Motor neuron (in vitro differentiated cells): ENCODE measurements at regions not wholly inside any gene's neighbourhood (a gene's known extent, or its start where the extent isn't known, plus 50 kb on each side); places are given as distances from the start of the nearest gene placed in this dataset.
A peak's percentile ranks its signal among the peaks of the same experiment; 100 is the strongest.

Experiments
- ATAC-seq, 8 experiments: fragments of 200-7000 bp; cut with Tn5 transposase; replicated peaks in 6 of 8; 2 replicates each; pipeline ENCODE4 v1.8.0; 2021; ENCODE audit warnings: mild to moderate bottlenecking in 8 of 8, moderate library complexity in 8 of 8
- H3K27ac ChIP-seq, 2 donors: fragments of 250-450 bp; sonication (Bioruptor Pico); 2 replicates each; pipeline ENCODE4 v1.9.0; 2021; ENCODE audit warnings: antibody characterized with exemption in 2 of 2, mild to moderate bottlenecking in 2 of 2, moderate library complexity in 1 of 2
- H3K4me1 ChIP-seq, 2 donors: fragments of 250-450 bp; sonication (Bioruptor Pico); replicated peaks in 1 of 2; 2 replicates each; pipeline ENCODE4 v1.6.1; 2021; ENCODE audit warnings: antibody characterized with exemption in 2 of 2, mild to moderate bottlenecking in 2 of 2, moderate library complexity in 1 of 2
- H3K4me3 ChIP-seq, 5 donors: fragments of 250-450 bp; sonication (Bioruptor Pico); 2 replicates each; pipeline ENCODE4 v1.9.0; 2021; ENCODE audit warnings: antibody characterized with exemption in 5 of 5, mild to moderate bottlenecking in 5 of 5, moderate library complexity in 4 of 5
- WGBS, 10 experiments: fragments of 450-650 bp; shearing (Covaris generic); methylation state at CpG; one replicate each; pipeline ENCODE4 v1.0.0; 2022; 5-methylcytosine and 5-hydroxymethylcytosine counted together
- in situ Hi-C, 9 experiments: fragments of 400-800 bp; cut with MboI; loops; one replicate each; pipeline ENCODE4 v1.15.0; 2021; ENCODE audit warnings: low sequenced_read_pairs in 9 of 9, low pct_unique_long_range_greater_than_20kb in 2 of 9; ENCODE audit not compliant: unreplicated experiment in 9 of 9

DNA sequence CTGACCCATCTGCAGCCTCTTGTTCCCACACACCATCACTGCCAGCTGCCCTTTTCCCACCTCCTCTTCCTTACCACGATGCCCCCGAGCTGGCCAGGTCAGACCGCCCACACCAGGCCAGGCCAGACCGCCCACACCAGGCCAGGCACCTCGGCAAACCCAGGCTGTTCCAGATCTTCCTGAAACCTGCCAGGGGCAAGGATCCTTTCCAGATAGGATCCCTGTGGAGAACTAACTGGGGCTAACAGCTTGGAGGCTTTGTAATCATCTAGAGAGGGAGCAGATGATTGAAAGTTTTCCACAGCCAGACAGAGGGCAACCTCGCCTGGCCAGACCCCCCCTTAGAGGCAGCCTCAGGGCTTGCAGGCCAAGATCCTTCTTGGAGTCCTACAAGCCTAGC, 287.3 kb upstream of the TLE3 start:
- in situ Hi-C loops: no loop called here
- no peak for ATAC-seq
- Histone ChIP-seq H3K4me3 (no peak overlapping the region), H3K4me1 (peaks cover 45 to 55% of the 10 kb centered on the region in 2 donors), H3K27ac (peak overlapping the region; percentile 41 to 69)
- 41 to 100% (median 67%) methylated on average over 1 to 4 of the region's 6 CpGs; no CpG with 5 or more reads in 5 of the 10 experiments for WGBS, 10 experiments

DNA sequence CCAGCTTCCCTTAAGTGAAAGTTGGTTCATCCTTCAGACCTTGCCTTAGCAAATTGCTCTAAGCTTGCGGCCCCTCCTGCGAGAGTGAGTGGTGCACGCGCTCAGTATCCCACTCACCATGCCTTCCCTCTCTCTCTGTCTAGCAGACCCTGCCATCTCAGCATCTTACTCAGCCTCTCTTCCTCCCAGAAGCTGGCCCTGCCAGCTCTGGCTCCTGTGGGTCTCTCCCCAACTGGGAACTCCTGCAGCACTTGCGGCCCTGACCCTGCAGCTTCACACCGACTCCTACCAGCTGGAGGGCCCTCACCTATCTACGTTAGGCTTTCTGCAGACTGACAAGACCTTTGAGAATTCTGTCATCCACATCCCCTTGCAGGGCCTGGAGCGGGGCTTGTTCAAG, 286.1 kb upstream of the TLE3 start:
- WGBS, 10 experiments: 89 to 100% (median 97%) methylated on average over 1 to 7 of the region's 8 CpGs; no CpG with 5 or more reads in 4 of the 10 experiments
- Histone ChIP-seq H3K4me1 (peaks cover 45 to 55% of the 10 kb centered on the region in 2 donors), H3K27ac (no peak overlapping the region), H3K4me3 (no peak overlapping the region)
- ATAC-seq: peak in 1 of 8 experiments; percentile 7
- in situ Hi-C loops: no loop called here

DNA sequence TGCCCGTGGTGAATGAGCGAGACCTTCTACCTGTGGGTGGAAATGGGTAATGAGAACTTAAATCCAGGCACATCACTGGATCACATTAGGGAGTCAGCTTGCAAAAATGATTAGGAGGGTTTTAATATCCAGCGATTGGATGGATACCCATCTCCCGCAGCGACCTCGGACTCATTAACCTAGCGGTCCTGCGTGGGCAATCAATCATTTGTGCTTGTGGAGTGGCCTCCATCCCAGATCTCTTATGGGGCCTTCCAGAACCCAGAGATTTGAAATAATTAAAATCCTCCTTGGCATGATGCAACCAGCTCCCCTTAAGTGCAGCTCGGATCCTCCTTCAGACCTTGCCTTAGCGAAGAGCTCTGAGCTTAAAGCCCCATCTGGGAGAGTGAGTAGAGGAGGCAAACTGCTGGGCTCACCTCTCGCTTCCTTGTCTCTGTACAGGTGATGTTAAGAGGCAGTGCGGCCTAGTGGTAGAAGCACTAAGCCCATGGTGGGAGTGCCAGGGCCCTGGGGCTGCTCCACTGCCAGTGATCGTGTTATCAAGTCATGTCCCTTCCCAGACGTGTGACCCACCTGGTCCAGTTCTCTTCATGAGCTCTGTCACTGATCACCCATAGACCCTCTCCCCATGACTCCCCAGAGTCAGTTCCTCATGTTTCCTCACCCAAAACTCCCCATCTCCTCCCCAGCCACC, 285.2 kb upstream of the TLE3 start:
- ATAC-seq: peak in 2 of 8 experiments; percentile 3 to 4
- H3K4me1 ChIP-seq: peaks cover 50 to 60% of the 10 kb centered on the region in 2 donors
- H3K4me3 ChIP-seq: no peak overlapping the region
- in situ Hi-C loops: no loop called here
- H3K27ac ChIP-seq: peak overlapping the region; percentile 26 to 32
- WGBS, 10 experiments: 72 to 94% (median 82%) methylated on average over 1 to 8 of the region's 14 CpGs; no CpG with 5 or more reads in 2 of the 10 experiments

DNA sequence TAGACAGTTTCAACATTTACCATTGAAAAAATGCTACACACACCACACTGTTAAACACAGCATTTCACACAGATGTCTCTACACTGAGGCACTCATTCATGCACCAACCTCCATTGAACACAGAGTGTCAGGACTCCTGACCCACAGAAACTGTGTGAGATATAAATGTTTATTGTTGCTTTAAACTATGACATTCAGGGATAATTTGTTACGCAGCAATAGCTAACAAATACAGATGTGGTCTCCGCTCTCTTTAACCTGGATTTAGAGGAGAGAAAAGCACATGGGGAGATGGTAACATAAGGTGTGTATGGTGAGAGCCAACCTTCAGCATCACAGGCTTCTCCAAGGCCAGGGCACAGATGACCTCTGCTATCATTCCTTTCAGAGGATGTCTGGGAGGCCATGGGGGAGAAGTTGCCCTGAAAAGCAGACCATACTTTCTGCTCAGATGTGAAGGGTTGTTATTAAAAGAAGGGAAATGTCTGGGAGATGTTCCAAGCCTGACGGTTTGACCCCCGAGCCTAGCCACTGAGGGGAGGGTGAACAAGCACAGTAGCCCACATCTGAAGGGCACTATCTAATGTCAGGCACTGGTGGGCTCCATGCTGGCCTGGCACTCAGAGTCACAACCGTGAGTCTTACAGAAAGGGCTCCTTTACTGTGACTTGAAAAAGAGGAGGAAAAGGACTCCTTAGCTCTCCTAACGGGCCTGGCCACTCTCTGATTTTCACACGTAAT, 284.5 kb upstream of the TLE3 start:
- in situ Hi-C loops: no loop called here
- Histone ChIP-seq H3K4me1 (peaks cover 50 to 60% of the 10 kb centered on the region in 2 donors), H3K27ac (no peak overlapping the region), H3K4me3 (no peak overlapping the region)
- no peak for ATAC-seq
- 0 to 100% (median 86%) methylated on average over 1 to 6 of the region's 7 CpGs; no CpG with 5 or more reads in 1 of the 10 experiments for WGBS, 10 experiments

DNA sequence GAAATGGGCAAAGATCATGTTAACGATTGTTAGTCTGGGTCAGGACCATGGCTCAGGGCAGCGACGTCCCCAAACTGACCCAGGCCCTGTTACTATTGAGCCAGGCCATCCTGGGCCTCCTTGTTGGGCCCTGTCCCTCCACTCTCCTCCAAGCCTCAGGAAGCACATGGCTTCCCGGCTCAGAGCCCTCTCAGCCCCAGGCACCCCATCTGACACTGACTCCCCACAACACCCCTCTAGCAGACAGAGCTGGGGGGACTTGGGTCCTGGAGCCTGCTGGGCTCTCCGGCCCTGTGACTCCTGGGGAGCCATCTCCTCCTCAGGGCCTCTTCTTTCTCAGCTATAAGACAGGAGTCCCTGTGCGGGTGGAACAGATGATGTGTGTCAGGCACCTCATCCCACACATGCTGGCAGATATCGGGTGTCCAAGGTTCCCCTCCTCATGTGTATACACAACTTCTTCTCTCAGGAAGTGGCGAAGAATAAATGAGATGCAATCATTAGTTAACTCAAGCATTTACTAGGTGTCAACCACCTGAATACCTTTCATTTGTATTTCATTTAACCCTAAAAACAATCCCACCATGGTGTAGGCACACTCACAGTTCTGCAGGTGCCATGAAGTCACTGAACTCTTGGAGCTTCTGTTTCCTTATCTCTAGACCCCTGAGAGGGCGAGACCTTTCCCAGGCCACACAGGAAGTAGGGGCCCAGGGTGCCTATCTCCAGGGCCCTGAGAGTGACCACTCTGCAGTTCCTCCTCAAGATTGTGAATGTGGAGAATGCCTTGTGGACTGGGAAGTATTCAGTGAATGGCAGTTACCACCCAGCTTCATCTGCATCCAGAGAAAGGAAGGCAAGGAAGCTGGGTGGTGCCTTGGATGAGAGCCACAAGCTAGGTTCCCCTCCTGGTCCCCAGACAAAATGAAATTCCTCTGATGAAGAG, 282.5 kb upstream of the TLE3 start:
- Histone ChIP-seq H3K4me1 (peaks cover 47 to 59% of the 10 kb centered on the region in 2 donors), H3K4me3 (no peak overlapping the region), H3K27ac (no peak overlapping the region)
- ATAC-seq: peak in 3 of 8 experiments; percentile 33 to 63 (median 44)
- 25 to 100% (median 86%) methylated on average over 1 to 3 of the region's 9 CpGs; no CpG with 5 or more reads in 4 of the 10 experiments for WGBS, 10 experiments
- in situ Hi-C loops: no loop called here

DNA sequence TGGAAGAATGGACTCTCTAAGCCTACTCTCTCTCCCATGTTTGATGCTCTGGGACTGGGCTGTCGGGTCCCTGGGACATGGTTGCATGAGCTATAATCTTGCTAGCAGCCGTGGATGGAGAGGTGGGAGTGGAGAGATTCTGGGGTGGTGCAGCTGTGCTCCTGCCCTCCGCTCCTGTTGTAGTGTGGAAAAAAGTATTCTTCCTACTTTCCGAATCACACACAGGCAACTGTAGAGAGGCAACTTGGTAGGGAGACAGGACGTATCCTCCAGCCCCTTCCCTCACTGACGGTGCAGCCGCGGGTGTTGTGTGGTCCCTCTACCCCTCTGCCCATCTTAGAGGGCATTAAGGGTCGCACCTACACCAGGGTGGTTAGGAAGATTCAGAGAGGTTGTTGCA, 281.4 kb upstream of the TLE3 start:
- ATAC-seq: no peak
- in situ Hi-C loops: no loop called here

DNA sequence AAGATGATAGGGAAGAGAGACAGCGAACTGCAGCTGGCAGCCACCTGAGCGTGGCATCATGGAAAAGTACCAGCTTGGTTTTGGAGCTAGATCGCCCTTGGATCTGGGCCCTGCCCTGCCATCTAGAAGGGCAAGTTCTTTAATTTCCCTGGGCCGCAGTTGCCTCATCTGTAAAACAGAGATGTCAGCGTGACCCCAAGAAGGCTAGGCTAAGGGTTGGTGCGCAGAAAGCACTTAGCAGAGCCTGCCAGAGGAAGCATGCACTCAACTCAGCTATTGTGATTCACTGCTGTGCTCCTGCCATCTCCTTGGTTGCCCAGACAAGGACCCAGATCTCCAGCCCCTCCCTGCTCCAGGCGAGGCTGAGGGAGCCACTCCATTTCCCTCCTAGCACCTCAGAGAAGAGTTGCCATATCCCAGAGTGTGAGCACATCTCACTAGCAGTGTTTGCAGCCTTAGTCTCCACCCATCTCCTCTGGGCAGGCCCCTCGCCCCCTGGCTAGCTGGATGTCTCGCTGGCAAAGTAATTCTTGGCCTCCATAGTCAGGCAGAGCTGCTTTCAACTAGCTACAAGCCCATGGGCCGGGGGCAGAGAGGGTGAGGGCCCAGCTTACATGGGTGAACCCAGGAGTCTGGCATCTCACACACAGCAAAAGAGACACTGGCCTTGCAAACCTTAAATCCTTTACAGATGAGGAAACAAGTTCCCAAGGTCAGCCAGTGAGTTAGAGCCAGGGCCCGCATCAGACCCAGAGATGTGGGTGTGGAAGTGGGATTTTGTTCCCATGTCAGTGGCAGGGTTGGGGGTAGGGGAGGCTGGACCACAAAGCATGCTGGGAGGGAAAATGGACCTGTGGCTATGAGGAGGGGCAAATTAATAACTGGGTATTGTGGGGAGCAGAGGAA, 280.7 kb upstream of the TLE3 start:
- Histone ChIP-seq H3K27ac (no peak overlapping the region), H3K4me1 (peaks cover 45 to 50% of the 10 kb centered on the region in 2 donors), H3K4me3 (no peak overlapping the region)
- in situ Hi-C loops: no loop called here
- WGBS, 10 experiments: 46 to 100% (median 76%) methylated on average over 1 to 6 of the region's 11 CpGs; no CpG with 5 or more reads in 2 of the 10 experiments
- peak in 4 of 8 experiments; percentile 6 to 49 (median 26) for ATAC-seq

More for the DNA sequence above, 281.4 kb upstream of the TLE3 start:
- H3K4me1 ChIP-seq: peaks cover 50 to 58% of the 10 kb centered on the region in 2 donors
- H3K4me3 ChIP-seq: no peak overlapping the region
- 73 to 100% (median 89%) methylated on average over 1 to 3 of the region's 9 CpGs; no CpG with 5 or more reads in 4 of the 10 experiments for WGBS, 10 experiments
- no peak overlapping the region for H3K27ac ChIP-seq

DNA sequence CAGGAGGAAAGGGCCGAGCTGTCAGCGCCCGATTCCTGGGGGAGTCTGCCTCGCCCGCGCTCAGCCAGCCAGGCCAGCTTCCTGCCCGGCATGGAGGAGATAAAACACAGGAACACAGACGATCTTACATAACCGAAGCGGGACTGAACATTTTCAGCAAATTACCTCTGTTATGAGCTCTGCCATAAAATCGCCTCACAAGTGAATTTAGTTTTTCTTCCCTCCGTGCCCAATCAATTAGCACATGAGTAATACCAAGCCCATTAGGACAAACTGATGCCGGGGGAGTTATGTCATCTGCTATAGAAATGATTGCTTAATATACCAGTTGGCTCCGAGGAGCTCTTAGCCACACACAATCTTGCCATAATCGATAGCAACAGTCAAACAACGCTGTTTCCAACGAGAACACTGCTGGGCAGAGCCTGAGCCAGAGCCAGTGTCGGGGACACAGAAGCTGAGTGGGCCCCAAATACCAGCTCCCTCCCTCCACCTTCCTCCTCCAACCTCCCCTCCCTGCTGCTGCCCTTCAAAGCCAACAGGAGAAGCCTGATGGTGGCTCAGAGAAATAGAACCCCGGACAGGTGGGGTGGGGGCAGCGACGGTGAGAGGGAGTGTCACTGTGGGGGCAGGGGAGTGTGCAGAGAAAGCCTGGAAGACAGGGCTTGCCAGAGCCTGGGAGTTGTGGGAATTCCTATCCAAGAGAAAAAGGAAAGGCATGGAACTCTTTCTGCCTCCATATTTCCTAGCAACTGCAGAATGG, 279.4 kb upstream of the TLE3 start:
- Histone ChIP-seq H3K27ac (peak overlapping the region; percentile 52 to 63), H3K4me3 (peak overlapping the region in 2 of 5 donors; percentile 0 to 7), H3K4me1 (peaks cover 39 to 40% of the 10 kb centered on the region in 2 donors)
- 0 to 29% (median 13%) methylated on average over 1 to 16 of the region's 21 CpGs; no CpG with 5 or more reads in 1 of the 10 experiments for WGBS, 10 experiments
- in situ Hi-C loops: no loop called here
- ATAC-seq: peak; percentile 57 to 84 (median 78)

DNA sequence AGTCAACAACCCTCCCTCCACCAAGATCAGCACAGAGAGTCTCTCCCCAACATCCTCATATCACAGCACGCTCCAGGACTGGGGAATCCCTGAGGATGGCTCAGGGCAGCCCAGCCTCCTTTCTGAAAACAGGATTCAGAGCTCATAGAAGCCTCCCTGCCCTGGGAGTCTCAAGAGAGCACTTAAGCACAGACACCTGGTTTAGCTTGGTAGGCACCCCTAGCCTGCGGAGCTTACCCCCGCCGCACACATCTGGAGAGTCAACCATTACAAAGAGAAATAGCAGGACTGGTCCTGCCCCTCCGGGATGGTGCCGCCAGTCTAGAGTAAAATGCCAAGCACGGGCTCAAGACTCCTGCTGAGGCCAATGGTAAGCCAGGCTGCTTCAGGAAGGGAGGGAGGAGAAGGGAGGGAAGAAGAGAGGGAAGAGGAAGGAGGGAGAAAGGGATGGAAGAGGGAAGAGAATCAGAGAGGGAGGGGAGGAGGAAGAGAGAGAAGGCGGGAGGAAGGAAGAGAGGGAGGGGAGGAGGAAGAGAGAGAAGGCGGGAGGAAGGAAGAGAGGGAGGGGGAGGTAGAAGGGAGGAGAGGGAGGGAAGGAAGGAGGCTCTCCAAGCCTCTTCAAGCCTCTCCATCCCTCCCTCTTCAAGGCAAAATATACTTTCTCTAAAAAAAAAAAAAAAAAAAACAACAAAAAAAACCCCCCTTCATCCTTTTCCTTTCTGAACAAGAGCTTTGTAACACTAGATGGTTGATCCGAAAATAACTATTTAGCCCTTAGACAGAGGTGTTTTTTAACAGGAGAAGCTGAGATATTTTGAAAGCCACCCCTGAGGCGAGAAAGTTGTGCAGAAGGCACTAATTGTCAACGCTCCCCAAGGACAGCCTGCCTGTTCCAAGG, 278.6 kb upstream of the TLE3 start:
- Histone ChIP-seq H3K4me3 (peak overlapping the region in 2 of 5 donors; percentile 0 to 7), H3K27ac (peak overlapping the region; percentile 21 to 63), H3K4me1 (peaks cover 39 to 40% of the 10 kb centered on the region in 2 donors)
- 20 to 100% (median 40%) methylated on average over 1 to 8 of the region's 12 CpGs; no CpG with 5 or more reads in 1 of the 10 experiments for WGBS, 10 experiments
- no peak for ATAC-seq
- in situ Hi-C loops: no loop called here

DNA sequence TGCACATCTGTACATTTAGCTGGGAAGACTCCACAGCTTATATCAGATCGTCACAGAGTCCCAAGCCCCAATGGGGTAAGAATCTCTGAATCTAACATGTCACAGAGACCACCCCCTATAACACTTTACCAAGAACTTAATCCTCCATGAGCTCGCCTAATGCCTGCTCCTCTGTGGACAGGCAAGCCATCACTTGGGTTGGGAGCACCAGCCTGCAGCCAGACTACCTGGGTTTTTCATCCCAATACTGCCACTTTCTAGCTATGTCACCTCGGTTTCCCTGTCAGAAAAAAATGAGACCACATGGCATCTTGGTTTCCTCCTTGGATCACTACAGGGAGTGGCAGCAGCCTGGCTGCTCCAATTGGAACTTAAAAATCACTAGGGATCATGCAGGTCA, 277.9 kb upstream of the TLE3 start:
- Histone ChIP-seq H3K4me3 (no peak overlapping the region), H3K4me1 (peaks cover 39 to 40% of the 10 kb centered on the region in 2 donors), H3K27ac (no peak overlapping the region)
- in situ Hi-C loops: no loop called here
- no peak for ATAC-seq
- WGBS, 10 experiments: 75 to 100% (median 85%) methylated on average over 1 to 3 of the region's 3 CpGs; no CpG with 5 or more reads in 4 of the 10 experiments
